HG02981 (cell line): ENCODE measurements at regions not wholly inside any gene's neighbourhood (a gene's known extent, or its start where the extent isn't known, plus 50 kb on each side); places are given as distances from the start of the nearest gene placed in this dataset.

ENCODE experiments used
- ATAC-seq: cut with Tn5 transposase; IDR thresholded peaks from one replicate; pipeline ENCODE4 v1.9.1; 2021; ENCODE audit warnings: mild to moderate bottlenecking, moderate library complexity; ENCODE audit not compliant: unreplicated experiment

DNA sequence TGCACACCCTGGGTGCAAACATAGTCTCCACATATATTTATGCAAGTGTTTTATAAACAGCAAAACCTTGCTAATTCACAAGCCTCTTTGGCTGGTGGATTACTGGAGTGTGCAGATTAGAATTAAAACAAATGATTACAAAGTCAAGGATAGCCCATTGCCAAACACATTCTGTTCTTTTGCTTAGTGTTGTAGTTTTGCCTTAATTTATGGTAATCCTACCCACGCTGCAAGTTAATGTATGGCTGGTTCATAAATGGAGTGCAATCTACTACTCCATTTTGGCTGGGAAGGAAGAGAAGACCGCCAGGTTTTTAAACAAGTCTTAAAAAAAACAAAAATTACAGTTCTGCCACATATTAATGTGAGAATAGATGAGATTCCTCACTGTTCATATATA is 883.1 kb upstream of the KLHL29 start:
- no peak for ATAC-seq

GRCh38 chr2:22513563-22513962 is 871.4 kb upstream of the KLHL29 start:
- ATAC-seq, result no peak

DNA sequence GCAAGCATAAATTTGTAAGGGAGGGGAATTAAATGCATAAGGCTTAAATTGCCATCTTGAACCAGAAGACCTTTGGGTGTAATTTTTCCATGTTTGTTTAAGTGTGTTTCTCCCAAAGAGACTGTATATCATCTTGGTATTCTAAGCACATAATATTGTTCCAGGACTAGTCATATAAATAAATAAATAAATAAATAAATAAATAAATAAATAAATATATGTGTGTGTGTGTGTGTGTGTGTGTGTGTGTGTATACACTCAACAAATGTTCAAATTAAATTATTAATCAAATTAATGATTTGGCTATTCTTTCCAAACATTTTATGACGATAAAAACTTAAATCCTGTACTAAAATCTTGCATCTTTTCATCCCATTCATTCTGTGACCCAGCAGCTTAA is 867.8 kb upstream of the KLHL29 start:
- ATAC-seq, result no peak

- no peak for ATAC-seq
Observed at GRCh38 chr2:22518641-22519040, 866.3 kb upstream of the KLHL29 start.

- no peak for ATAC-seq
Observed at GRCh38 chr2:22520369-22521288, 864.4 kb upstream of the KLHL29 start.

DNA sequence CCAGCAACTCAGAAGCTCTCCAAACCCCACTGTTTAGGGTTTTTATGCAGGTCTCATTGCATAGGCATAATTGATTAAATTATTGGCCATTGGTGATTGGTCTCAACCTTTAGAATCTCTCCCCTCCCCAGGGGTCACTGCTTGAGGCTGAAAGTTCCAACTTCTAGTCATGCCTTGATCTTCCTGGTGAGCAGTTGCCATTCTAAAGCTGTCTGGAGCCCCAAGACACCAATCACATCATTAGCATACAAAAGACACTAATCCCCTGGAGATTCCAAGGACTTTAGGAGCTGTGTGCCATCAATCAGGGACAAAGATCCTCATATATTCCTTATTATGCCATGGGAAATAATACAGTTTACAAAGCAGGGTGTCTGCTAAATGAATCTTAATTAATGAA is 863.4 kb upstream of the KLHL29 start:
- ATAC-seq, result no peak

GRCh38 chr2:22525681-22526080 is 859.3 kb upstream of the KLHL29 start:
- no peak for ATAC-seq

DNA sequence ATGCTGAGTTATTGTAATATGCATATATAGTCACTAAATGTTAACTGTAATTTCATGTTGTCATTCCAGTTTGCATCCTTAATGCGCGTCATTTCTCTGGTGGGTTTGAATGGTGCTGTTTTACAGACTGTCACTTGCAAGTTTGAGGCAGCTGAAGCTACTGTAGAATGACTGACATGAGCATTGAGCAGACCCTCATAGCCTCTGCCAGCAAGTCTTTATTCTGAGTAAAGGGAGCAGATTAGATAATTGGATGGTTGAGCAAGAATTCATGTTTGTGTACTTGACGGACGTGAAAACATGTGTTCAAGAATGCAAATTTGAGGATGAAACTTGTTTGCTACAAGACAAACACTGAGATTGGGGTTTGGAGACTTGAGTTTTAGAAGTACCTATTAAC is 854.8 kb upstream of the KLHL29 start:
- no peak for ATAC-seq

DNA sequence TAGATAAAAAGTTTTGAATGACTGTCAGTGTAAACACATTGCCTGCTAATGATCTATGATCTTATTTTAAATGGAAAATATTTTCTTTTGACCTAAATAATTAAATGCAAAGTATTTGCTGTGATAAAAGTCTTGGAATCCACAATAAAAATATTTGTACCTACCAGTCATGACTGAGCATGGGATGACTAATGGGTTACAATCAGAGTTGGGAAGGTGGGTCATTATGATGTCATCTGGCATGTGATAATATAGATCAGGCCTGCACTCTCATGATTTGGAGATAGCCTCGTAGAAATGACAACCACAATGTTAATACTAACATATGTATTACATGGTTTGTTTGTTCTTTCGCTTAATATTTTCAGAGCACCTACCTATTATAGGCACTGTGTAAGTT is 848.8 kb upstream of the KLHL29 start:
- no peak for ATAC-seq

- no peak for ATAC-seq
Observed at GRCh38 chr2:22554453-22554852, 830.5 kb upstream of the KLHL29 start.

DNA sequence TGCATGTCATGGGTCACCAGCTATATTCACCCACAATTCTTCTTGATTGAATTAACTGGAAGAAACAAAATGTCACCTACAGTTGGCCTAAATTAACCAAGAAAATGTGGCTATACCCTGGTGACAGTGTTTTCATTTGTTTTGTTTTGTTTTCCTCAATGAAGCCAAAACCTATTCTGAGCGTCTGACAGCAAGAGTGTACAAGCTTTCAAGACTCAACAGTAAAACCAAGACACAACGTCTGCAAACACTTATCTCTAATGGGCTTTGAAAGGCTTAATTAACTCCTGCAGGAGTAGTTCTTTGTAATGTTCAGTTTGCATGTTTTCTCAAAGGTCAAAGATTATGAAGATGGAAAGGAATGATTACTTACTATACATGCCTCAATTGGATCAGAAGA is 827.6 kb upstream of the KLHL29 start:
- ATAC-seq, result no peak

- no peak for ATAC-seq
Observed at GRCh38 chr2:22560021-22560420, 825.0 kb upstream of the KLHL29 start.

- no peak for ATAC-seq
Observed at GRCh38 chr2:22579341-22579740, 805.6 kb upstream of the KLHL29 start.

GRCh38 chr2:22582107-22582506 is 802.9 kb upstream of the KLHL29 start:
- no peak for ATAC-seq

- ATAC-seq, result no peak
Observed at GRCh38 chr2:22596306-22596705, 788.7 kb upstream of the KLHL29 start.

DNA sequence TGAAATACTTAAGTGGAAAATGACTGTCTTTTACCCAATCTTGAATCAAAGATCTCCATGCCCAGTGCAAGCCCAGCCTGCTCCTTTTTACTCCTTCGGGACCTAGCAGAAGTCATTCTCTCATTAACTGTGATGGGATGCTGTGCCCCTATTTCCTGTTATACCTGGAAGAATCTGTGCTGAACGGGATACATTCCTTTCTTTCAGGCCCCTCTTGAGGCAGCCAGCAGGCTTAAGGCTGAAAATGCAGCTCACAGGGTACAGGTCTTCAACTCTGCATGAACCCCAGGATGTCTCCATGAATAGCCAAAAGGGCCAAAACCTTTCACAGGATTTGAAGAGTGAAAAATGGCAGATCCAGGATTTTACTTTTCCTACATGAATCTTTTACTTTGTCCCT is 784.8 kb upstream of the KLHL29 start:
- no peak for ATAC-seq

DNA sequence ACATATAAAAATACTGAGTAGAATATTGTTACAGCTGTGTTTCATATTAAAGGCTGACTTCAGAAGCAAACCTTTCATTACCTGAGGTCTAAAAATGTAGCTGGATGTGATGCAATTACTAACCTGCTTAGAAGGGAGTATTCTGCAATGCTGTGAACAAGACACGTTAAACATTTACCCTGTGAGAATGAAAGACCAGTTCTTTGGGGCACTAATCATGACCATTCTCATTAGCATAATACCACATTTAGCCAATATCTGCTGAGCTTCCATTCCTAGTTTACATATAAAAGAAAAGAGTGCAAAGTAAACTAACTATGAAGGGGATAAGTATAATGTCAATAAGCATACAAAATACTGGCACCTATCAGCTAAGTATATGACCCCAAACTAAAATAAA is 784.0 kb upstream of the KLHL29 start:
- ATAC-seq, result no peak

DNA sequence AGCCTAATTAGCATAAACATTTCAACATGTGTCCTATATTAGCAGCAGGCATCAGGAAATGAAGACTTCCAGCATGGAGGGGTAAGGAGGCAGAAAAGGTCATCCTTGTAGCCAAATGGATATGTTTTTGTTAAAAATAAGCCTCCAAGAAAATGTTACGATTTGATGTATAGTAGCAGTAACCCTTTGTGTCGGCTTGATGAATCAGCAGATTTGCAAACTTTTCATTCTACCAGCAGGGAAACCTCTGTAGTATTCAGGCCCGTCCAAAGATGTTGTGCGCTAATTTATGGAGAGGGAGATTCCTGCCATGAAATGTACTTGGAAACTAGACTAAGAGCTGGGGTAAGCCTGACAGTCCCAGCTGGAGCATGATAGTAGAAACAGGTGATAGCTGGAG is 780.8 kb upstream of the KLHL29 start:
- ATAC-seq, result no peak

GRCh38 chr2:22616031-22616430 is 768.9 kb upstream of the KLHL29 start:
- no peak for ATAC-seq

DNA sequence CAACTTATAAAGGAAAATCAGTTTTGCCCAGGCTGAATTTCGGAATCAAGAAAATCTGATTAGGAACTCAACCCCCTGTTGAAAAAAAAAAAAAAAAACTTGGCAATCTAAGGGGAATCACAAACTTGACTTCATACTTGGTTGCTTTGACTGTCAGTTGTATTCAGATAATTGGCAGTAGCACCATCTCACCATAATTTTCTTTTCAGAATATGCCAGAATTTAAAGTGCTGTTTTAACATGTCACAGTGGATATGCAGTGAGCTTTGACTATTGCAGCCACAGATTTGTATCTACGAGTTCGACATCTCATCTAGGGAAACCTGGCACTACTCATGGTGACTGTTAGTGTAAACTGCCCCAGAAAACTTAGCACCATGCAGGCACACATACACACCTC is 761.4 kb upstream of the KLHL29 start:
- no peak for ATAC-seq

- no peak for ATAC-seq
Observed at GRCh38 chr2:22626621-22627020, 758.4 kb upstream of the KLHL29 start.

- ATAC-seq, result no peak
Observed at GRCh38 chr2:22628221-22628620, 756.8 kb upstream of the KLHL29 start.

- no peak for ATAC-seq
Observed at GRCh38 chr2:22628906-22629305, 756.1 kb upstream of the KLHL29 start.
